ENCODE measurements at regions not wholly inside any gene's neighbourhood (a gene's known extent, or its start where the extent isn't known, plus 50 kb on each side); places are given as distances from the start of the nearest gene placed in this dataset.

- H3K9me3 ChIP-seq: no peaks in the 10 kb centered on the region
- intact Hi-C loops (cut with DNase I): no loop called here
- H3K27me3 ChIP-seq: no peaks in the 10 kb centered on the region
- no peak overlapping the region for H3K27ac ChIP-seq
- no peak for DNase-seq
- TF ChIP-seq, protein P1, sequence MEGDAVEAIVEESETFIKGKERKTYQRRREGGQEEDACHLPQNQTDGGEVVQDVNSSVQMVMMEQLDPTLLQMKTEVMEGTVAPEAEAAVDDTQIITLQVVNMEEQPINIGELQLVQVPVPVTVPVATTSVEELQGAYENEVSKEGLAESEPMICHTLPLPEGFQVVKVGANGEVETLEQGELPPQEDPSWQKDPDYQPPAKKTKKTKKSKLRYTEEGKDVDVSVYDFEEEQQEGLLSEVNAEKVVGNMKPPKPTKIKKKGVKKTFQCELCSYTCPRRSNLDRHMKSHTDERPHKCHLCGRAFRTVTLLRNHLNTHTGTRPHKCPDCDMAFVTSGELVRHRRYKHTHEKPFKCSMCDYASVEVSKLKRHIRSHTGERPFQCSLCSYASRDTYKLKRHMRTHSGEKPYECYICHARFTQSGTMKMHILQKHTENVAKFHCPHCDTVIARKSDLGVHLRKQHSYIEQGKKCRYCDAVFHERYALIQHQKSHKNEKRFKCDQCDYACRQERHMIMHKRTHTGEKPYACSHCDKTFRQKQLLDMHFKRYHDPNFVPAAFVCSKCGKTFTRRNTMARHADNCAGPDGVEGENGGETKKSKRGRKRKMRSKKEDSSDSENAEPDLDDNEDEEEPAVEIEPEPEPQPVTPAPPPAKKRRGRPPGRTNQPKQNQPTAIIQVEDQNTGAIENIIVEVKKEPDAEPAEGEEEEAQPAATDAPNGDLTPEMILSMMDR (IDR thresholded peaks at IDR 0.05): no peak
- H3K4me1 ChIP-seq: no peaks in the 10 kb centered on the region
- no peak overlapping the region for H3K4me3 ChIP-seq
- H3K9ac ChIP-seq (ENCODE audit: low read depth in 2 of 2, low read length in 2 of 2): no peak overlapping the region
- no peaks in the 10 kb centered on the region for H3K36me3 ChIP-seq
Observed at GRCh38 chr11:121933694-121934093, 182.3 kb downstream of the BLID start.

- no peak overlapping the region for H3K27ac ChIP-seq
- no peaks in the 10 kb centered on the region for H3K9me3 ChIP-seq
- H3K9ac ChIP-seq (ENCODE audit: low read depth in 2 of 2, low read length in 2 of 2): no peak overlapping the region
- H3K4me1 ChIP-seq: no peaks in the 10 kb centered on the region
- intact Hi-C loops (cut with DNase I): no loop called here
- no peaks in the 10 kb centered on the region for H3K27me3 ChIP-seq
- TF ChIP-seq, protein P1 (IDR thresholded peaks at IDR 0.05): no peak
- DNase-seq: no peak
- H3K4me3 ChIP-seq: no peak overlapping the region
- no peaks in the 10 kb centered on the region for H3K36me3 ChIP-seq
Observed at GRCh38 chr11:121933294-121933693, 182.7 kb downstream of the BLID start.

DNA sequence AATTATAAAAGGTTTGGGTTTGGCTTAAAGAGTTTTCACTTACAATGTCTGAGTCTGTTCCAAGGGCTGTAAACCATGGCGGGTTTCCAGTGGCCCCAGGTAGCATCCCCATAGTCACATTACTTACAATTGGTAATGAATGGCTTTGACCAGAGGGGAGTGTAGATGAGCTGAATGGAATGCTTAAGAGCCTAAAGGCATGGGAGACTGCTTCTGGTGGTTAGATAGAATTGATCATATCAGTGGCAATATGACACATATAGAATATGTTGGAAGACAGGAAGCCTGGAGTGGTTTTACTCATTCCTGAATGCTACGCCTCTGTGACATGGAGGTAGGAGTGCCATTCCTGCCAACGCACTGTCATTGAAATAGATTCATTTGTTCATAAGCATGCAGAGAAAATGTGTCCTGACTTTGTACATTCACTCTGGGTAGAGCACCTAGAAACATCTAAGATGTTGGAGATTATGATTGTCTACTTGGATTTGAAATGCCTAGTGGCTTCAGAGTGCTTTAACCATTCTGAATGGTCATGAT is 183.3 kb downstream of the BLID start:
- H3K9me3 ChIP-seq: no peaks in the 10 kb centered on the region
- no peak overlapping the region for H3K9ac ChIP-seq (ENCODE audit: low read depth in 2 of 2, low read length in 2 of 2)
- H3K4me1 ChIP-seq: no peaks in the 10 kb centered on the region
- no peaks in the 10 kb centered on the region for H3K36me3 ChIP-seq
- H3K27me3 ChIP-seq: no peaks in the 10 kb centered on the region
- intact Hi-C loops (cut with DNase I): no loop called here
- H3K27ac ChIP-seq: no peak overlapping the region
- no peak for DNase-seq
- TF ChIP-seq, protein P1 (IDR thresholded peaks at IDR 0.05): no peak
- no peak overlapping the region for H3K4me3 ChIP-seq

DNA sequence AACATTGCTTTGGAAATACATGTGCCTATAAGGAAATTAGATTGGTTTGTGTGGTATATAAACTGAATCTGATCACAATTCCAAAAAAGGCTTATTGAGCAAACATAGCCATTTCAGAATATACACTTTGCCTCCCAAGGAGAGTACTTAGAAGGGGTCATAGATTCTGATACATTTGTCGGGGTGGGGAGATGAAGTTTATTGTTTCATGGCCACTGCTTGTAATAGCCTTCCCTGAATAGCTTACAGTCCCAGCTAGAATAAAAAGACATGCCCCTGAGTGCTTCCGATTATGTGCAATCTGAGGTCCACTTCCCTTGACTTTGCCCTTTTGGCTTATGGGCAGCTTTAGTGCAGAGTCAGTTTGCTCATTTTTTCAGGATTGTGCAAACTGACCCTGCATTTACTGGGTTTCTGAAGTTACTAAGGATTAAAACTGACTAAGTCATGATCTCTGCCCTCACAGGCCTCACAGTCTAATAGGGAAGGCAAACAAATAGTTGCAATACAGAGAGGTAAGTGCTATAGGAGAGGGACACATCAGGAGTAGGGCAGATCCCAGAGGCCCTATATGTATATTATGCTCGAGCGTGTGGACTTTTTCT is 184.2 kb downstream of the BLID start:
- Histone ChIP-seq H3K9me3 (no peaks in the 10 kb centered on the region), H3K27me3 (no peaks in the 10 kb centered on the region), H3K4me3 (no peak overlapping the region), H3K36me3 (no peaks in the 10 kb centered on the region), H3K27ac (no peak overlapping the region), H3K9ac (ENCODE audit: low read depth in 2 of 2, low read length in 2 of 2) (no peak overlapping the region), H3K4me1 (no peaks in the 10 kb centered on the region)
- intact Hi-C loops (cut with DNase I): no loop called here
- TF ChIP-seq, protein P1 (IDR thresholded peaks at IDR 0.05): no peak
- no peak for DNase-seq

DNA sequence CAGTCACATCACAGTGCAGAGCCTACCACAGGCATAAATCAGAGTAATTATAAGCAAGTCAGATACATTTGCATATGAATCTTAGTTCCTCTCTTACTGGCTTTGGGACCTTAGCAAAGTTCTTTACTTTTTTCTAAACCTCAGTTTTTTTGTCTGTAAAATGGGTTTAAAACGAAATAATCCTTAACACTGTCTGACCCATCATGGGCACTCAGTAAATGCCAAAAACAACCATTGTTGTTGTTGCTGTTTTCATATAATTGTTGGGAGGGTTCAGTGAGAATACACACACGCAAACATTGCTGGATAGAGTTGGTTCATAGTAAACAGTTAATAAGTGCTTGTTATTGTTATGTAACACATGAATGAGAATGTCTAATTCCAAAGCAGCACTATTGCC is 184.9 kb downstream of the BLID start:
- TF ChIP-seq, protein P1 (IDR thresholded peaks at IDR 0.05): no peak
- no peak for DNase-seq
- H3K9ac ChIP-seq (ENCODE audit: low read depth in 2 of 2, low read length in 2 of 2): no peak overlapping the region
- intact Hi-C loops (cut with DNase I): no loop called here
- no peaks in the 10 kb centered on the region for H3K36me3 ChIP-seq
- H3K4me3 ChIP-seq: no peak overlapping the region
- H3K27ac ChIP-seq: no peak overlapping the region
- H3K27me3 ChIP-seq: no peaks in the 10 kb centered on the region
- no peaks in the 10 kb centered on the region for H3K4me1 ChIP-seq
- H3K9me3 ChIP-seq: no peaks in the 10 kb centered on the region

All from colonic mucosa (tissue), 4 donors.